GM23338 (cell line): ENCODE measurements at regions not wholly inside any gene's neighbourhood (a gene's known extent, or its start where the extent isn't known, plus 50 kb on each side); places are given as distances from the start of the nearest gene placed in this dataset.
A peak's percentile ranks its signal among the peaks of the same experiment; 100 is the strongest.

Experiments
- ATAC-seq: fragments of 200-7000 bp; cut with Tn5 transposase; 3 replicates; pipeline ENCODE4 v1.9.1; 2020
- DNase-seq: peaks from one replicate; pipeline ENCODE4 v3.0.0-alpha.2; 2015; ENCODE audit warnings: low spot score
- H2AFZ ChIP-seq: fragments of 200-600 bp; sonication (generic); 2 replicates; pipeline ENCODE4 v1.8.0; 2016; ENCODE audit warnings: antibody characterized with exemption, mild to moderate bottlenecking, moderate library complexity
- H3F3A ChIP-seq: fragments of 200-600 bp; sonication (generic); replicated peaks from 2 replicates; pipeline ENCODE4 v1.8.0; 2017; ENCODE audit warnings: antibody characterized with exemption, mixed run types, low read depth
- H3K27ac ChIP-seq: fragments of 200-600 bp; sonication (generic); 2 replicates; pipeline ENCODE4 v1.6.1; 2016; ENCODE audit warnings: low read depth
- H3K27me3 ChIP-seq: fragments of 200-600 bp; sonication (generic); 2 replicates; pipeline ENCODE4 v1.8.0; 2016; ENCODE audit warnings: mild to moderate bottlenecking, mixed run types, moderate library complexity; ENCODE audit not compliant: insufficient read depth
- H3K36me3 ChIP-seq: fragments of 200-600 bp; sonication (generic); 2 replicates; pipeline ENCODE4 v1.8.0; 2016; ENCODE audit warnings: mild to moderate bottlenecking; ENCODE audit not compliant: insufficient read depth
- H3K4me1 ChIP-seq: fragments of 200-600 bp; sonication (generic); 2 replicates; pipeline ENCODE4 v1.8.0; 2016; ENCODE audit warnings: mild to moderate bottlenecking, moderate library complexity; ENCODE audit not compliant: insufficient read depth
- H3K4me2 ChIP-seq: fragments of 200-600 bp; sonication (generic); 2 replicates; pipeline ENCODE4 v1.7.1; 2017; ENCODE audit warnings: mixed run types
- H3K4me3 ChIP-seq: fragments of 200-600 bp; sonication (generic); 2 replicates; pipeline ENCODE4 v1.6.1; 2016; ENCODE audit warnings: mixed run types
- H3K79me2 ChIP-seq: fragments of 200-600 bp; sonication (generic); replicated peaks from 2 replicates; pipeline ENCODE4 v1.8.0; 2017; ENCODE audit warnings: mild to moderate bottlenecking; ENCODE audit not compliant: insufficient read depth
- H3K9me2 ChIP-seq: fragments of 200-600 bp; sonication (generic); 2 replicates; pipeline ENCODE4 v1.8.0; 2017; ENCODE audit not compliant: insufficient read depth
- H4K20me1 ChIP-seq: fragments of 200-600 bp; sonication (generic); replicated peaks from 2 replicates; pipeline ENCODE4 v1.8.0; 2017; ENCODE audit warnings: mild to moderate bottlenecking; ENCODE audit not compliant: insufficient read depth
- H3K27ac Mint-ChIP-seq: 2 replicates; pipeline ENCODE4 v1.8.0; 2020; ENCODE audit warnings: inconsistent platforms, mild to moderate bottlenecking, moderate library complexity, mixed read lengths
- H3K27me3 Mint-ChIP-seq: 3 replicates; pipeline ENCODE4 v1.8.0; 2022; ENCODE audit warnings: low read depth, mild to moderate bottlenecking, moderate library complexity, mixed read lengths, inconsistent platforms; ENCODE audit not compliant: insufficient read depth, poor library complexity
- H3K36me3 Mint-ChIP-seq: 3 replicates; pipeline ENCODE4 v1.8.0; 2021; ENCODE audit warnings: low read depth, mild to moderate bottlenecking, inconsistent platforms, moderate library complexity, mixed read lengths
- H3K4me1 Mint-ChIP-seq: 3 replicates; pipeline ENCODE4 v1.8.0; 2020; ENCODE audit warnings: mild to moderate bottlenecking, inconsistent platforms, mixed read lengths
- H3K4me3 Mint-ChIP-seq: 3 replicates; pipeline ENCODE4 v1.8.0; 2021; ENCODE audit warnings: moderate library complexity, mild to moderate bottlenecking, inconsistent platforms, mixed read lengths
- H3K9me3 Mint-ChIP-seq: 3 replicates; pipeline ENCODE4 v1.8.0; 2020; ENCODE audit warnings: moderate library complexity, mild to moderate bottlenecking, inconsistent platforms, mixed read lengths
- EZH2 ChIP-seq: fragments of 200-600 bp; sonication (generic); IDR thresholded peaks from one replicate; pipeline ENCODE4 v1.8.0; 2017; ENCODE audit warnings: antibody characterized with exemption, mild to moderate bottlenecking, low read depth; ENCODE audit not compliant: unreplicated experiment
- NANOG ChIP-seq: IDR thresholded peaks from 2 replicates; pipeline ENCODE4 v1.6.1; 2016; ENCODE audit warnings: antibody characterized with exemption, borderline replicate concordance
- ZNF114 ChIP-seq: fragments of 250-450 bp; sonication (Bioruptor Pico); IDR thresholded peaks from 2 replicates; pipeline ENCODE4 v1.5.0; 2020; ENCODE audit warnings: mild to moderate bottlenecking, moderate library complexity
- ZNF331 ChIP-seq: fragments of 250-450 bp; sonication (Bioruptor Pico); IDR thresholded peaks from 2 replicates; pipeline ENCODE4 v1.5.0; 2020; ENCODE audit warnings: low read depth, mild to moderate bottlenecking, moderate library complexity
- TF ChIP-seq, protein P1 (sequence below), 2 experiments: fragments of 200-600 bp in 1 of 2; sonication (generic) in 1 of 2; conservative IDR thresholded peaks; 2 replicates each; pipeline versions ENCODE4 v1.5.1 to v1.6.1; 2016 to 2017; ENCODE audit warnings: antibody characterized with exemption in 2 of 2, low read depth in 2 of 2, mild to moderate bottlenecking in 2 of 2, moderate library complexity in 1 of 2
- TF ChIP-seq, protein P2 (sequence below): IDR thresholded peaks from 2 replicates; pipeline ENCODE4 v1.6.1; 2016; ENCODE audit warnings: antibody characterized with exemption
- TF ChIP-seq, protein P3 (sequence below): fragments of 250-450 bp; sonication (Bioruptor Pico); IDR thresholded peaks from 2 replicates; pipeline ENCODE4 v1.5.0; 2020; ENCODE audit warnings: mild to moderate bottlenecking, moderate library complexity

DNA sequence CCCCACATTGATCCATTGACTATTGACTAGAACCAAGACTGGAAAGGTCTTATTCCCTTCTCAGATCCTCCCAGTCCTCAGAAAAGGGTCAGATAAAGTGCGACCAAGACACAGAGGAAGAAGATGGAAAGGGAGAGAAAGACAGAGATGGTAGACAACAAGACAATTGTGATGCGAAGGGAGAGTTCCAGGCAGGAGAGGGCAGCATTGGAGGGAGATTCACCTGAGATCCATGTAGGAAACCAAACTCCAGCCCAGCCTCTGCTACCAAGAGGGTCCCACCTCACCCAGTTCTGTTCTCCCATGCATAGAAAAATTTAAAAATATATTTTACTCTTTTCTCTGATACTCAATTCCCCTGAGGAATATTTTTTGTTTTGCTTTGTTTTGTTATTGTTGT lies 67.3 kb upstream of the TSHZ3 start (continued):
- TF ChIP-seq ZNF114: no peak

DNA sequence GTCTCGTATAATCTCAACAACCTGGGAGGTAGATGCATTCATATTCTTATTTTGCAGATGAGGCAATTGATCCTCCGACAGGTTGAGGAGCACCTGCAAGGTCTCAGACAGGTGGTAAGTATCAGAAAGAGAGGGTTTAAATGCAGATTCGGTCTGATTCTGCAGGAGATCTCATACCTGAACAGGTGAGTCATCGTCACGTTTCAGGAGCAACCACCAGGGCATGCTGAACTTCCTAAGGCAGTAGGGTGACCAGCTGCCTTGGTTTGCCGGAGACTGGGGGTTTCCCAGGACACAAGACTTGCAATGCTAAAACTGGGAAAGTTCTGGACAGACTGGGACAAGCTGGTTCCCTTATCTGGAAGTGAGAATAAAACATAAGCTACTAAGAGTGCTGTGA lies 68.8 kb upstream of the TSHZ3 start:
- Histone ChIP-seq H3F3A (peaks cover 14% of the 10 kb centered on the region), H3K27ac (peak overlapping the region; percentile 97), H4K20me1 (no peaks in the 10 kb centered on the region), H2AFZ (no peak overlapping the region), H3K9me2 (peaks cover 3% of the 10 kb centered on the region), H3K4me1 (peaks cover 51% of the 10 kb centered on the region), H3K79me2 (no peaks in the 10 kb centered on the region), H3K36me3 (no peaks in the 10 kb centered on the region), H3K4me3 (peak overlapping the region; percentile 1; the same call in 1 of the 2 replicates), H3K27me3 (no peaks in the 10 kb centered on the region), H3K4me2 (peak overlapping the region; percentile 48)
- H3K9me3 Mint-ChIP-seq: no peaks in the 10 kb centered on the region
- peaks cover 13% of the 10 kb centered on the region for H3K27me3 Mint-ChIP-seq
- H3K4me3 Mint-ChIP-seq: peak overlapping the region; percentile 8; the same call in 1 of the 3 replicates
- TF ChIP-seq EZH2 (no peak), NANOG (peak; percentile 75), ZNF114 (no peak), ZNF331 (CRISPR knock-in tag) (no peak)
- TF ChIP-seq, protein P1, sequence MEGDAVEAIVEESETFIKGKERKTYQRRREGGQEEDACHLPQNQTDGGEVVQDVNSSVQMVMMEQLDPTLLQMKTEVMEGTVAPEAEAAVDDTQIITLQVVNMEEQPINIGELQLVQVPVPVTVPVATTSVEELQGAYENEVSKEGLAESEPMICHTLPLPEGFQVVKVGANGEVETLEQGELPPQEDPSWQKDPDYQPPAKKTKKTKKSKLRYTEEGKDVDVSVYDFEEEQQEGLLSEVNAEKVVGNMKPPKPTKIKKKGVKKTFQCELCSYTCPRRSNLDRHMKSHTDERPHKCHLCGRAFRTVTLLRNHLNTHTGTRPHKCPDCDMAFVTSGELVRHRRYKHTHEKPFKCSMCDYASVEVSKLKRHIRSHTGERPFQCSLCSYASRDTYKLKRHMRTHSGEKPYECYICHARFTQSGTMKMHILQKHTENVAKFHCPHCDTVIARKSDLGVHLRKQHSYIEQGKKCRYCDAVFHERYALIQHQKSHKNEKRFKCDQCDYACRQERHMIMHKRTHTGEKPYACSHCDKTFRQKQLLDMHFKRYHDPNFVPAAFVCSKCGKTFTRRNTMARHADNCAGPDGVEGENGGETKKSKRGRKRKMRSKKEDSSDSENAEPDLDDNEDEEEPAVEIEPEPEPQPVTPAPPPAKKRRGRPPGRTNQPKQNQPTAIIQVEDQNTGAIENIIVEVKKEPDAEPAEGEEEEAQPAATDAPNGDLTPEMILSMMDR (conservative IDR thresholded peaks at IDR 0.05; ENCODE audit: low read depth in 2 of 2): peak in 1 of 2 experiments; percentile 18; a peak in 1 of 4 replicates
- TF ChIP-seq, protein P2, sequence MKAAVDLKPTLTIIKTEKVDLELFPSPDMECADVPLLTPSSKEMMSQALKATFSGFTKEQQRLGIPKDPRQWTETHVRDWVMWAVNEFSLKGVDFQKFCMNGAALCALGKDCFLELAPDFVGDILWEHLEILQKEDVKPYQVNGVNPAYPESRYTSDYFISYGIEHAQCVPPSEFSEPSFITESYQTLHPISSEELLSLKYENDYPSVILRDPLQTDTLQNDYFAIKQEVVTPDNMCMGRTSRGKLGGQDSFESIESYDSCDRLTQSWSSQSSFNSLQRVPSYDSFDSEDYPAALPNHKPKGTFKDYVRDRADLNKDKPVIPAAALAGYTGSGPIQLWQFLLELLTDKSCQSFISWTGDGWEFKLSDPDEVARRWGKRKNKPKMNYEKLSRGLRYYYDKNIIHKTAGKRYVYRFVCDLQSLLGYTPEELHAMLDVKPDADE: no peak
- TF ChIP-seq, protein P3, sequence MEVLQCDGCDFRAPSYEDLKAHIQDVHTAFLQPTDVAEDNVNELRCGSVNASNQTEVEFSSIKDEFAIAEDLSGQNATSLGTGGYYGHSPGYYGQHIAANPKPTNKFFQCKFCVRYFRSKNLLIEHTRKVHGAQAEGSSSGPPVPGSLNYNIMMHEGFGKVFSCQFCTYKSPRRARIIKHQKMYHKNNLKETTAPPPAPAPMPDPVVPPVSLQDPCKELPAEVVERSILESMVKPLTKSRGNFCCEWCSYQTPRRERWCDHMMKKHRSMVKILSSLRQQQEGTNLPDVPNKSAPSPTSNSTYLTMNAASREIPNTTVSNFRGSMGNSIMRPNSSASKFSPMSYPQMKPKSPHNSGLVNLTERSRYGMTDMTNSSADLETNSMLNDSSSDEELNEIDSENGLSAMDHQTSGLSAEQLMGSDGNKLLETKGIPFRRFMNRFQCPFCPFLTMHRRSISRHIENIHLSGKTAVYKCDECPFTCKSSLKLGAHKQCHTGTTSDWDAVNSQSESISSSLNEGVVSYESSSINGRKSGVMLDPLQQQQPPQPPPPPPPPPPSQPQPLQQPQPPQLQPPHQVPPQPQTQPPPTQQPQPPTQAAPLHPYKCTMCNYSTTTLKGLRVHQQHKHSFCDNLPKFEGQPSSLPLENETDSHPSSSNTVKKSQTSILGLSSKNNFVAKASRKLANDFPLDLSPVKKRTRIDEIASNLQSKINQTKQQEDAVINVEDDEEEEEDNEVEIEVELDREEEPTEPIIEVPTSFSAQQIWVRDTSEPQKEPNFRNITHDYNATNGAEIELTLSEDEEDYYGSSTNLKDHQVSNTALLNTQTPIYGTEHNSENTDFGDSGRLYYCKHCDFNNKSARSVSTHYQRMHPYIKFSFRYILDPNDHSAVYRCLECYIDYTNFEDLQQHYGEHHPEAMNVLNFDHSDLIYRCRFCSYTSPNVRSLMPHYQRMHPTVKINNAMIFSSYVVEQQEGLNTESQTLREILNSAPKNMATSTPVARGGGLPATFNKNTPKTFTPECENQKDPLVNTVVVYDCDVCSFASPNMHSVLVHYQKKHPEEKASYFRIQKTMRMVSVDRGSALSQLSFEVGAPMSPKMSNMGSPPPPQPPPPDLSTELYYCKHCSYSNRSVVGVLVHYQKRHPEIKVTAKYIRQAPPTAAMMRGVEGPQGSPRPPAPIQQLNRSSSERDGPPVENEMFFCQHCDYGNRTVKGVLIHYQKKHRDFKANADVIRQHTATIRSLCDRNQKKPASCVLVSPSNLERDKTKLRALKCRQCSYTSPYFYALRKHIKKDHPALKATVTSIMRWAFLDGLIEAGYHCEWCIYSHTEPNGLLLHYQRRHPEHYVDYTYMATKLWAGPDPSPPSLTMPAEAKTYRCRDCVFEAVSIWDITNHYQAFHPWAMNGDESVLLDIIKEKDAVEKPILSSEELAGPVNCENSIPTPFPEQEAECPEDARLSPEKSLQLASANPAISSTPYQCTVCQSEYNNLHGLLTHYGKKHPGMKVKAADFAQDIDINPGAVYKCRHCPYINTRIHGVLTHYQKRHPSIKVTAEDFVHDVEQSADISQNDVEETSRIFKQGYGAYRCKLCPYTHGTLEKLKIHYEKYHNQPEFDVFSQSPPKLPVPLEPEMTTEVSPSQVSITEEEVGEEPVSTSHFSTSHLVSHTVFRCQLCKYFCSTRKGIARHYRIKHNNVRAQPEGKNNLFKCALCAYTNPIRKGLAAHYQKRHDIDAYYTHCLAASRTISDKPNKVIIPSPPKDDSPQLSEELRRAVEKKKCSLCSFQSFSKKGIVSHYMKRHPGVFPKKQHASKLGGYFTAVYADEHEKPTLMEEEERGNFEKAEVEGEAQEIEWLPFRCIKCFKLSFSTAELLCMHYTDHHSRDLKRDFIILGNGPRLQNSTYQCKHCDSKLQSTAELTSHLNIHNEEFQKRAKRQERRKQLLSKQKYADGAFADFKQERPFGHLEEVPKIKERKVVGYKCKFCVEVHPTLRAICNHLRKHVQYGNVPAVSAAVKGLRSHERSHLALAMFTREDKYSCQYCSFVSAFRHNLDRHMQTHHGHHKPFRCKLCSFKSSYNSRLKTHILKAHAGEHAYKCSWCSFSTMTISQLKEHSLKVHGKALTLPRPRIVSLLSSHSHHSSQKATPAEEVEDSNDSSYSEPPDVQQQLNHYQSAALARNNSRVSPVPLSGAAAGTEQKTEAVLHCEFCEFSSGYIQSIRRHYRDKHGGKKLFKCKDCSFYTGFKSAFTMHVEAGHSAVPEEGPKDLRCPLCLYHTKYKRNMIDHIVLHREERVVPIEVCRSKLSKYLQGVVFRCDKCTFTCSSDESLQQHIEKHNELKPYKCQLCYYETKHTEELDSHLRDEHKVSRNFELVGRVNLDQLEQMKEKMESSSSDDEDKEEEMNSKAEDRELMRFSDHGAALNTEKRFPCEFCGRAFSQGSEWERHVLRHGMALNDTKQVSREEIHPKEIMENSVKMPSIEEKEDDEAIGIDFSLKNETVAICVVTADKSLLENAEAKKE (CRISPR knock-in tag): peak; percentile 89
- H3K27ac Mint-ChIP-seq: peak overlapping the region; percentile 95
- peak; percentile 16 for ATAC-seq
- peaks cover 7% of the 10 kb centered on the region; the same call in 2 of the 3 replicates for H3K36me3 Mint-ChIP-seq
- DNase-seq: peak; percentile 77
- H3K4me1 Mint-ChIP-seq: peaks cover 70% of the 10 kb centered on the region
